Panc1 (cell line): ENCODE measurements at regions not wholly inside any gene's neighbourhood (a gene's known extent, or its start where the extent isn't known, plus 50 kb on each side); places are given as distances from the start of the nearest gene placed in this dataset.

Experiments used
- SIN3A ChIP-seq: IDR thresholded peaks from 2 replicates; pipeline ENCODE4 v1.6.1; 2012; ENCODE audit warnings: low read depth, mild to moderate bottlenecking, low read length, moderate library complexity, borderline replicate concordance; ENCODE audit not compliant: insufficient read depth
- TF ChIP-seq, protein P1 (sequence below): fragments of 450-650 bp; IDR thresholded peaks from 2 replicates; pipeline ENCODE4 v1.5.1; 2017; ENCODE audit warnings: mild to moderate bottlenecking
- TF ChIP-seq, protein P2 (sequence below), 2 experiments: IDR thresholded peaks; 2 replicates each; pipeline ENCODE4 v1.6.1; 2011 to 2012; ENCODE audit warnings: low read depth in 2 of 2, control low read depth in 1 of 2, low read length in 1 of 2, mild to moderate bottlenecking in 1 of 2, moderate library complexity in 1 of 2; ENCODE audit not compliant: insufficient read depth in 1 of 2

DNA sequence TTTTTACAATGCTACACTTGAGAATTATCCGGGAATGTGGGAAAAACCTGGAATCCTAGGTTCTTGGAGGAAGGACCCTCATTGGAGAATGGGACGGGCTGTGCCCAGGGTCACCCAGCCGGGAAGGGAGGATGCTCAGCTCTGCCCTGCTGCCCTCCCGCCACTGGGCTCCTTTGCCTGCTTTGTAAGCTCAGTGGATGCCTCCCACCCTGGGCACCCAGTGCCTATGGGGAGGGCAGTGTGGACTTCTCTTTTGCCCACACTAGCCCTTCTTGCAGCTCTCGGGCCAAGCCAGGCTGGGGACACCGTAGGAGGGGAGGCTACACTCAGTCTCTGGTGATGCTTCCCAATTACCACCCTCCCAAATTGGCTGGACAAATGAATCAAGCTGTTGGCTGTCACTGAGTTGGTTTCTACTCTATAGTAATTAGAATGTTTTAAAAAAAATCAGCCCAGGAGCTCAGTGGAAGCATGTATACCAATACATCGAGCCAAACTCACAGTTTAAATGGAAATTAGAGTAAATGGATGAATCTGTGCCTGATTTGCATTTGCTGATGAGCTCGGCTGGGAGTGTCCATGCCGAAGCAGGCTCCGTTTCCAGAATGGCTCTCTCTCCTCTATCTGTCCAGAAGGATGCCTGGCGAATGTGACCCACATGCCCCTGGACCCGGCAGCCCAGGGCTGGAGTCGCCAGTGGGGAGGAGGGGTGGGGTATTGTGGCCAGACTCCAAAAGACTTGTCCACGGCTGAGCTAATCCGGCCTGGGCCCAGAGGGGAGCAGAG lies 317.0 kb downstream of the CTTN start:
- TF ChIP-seq, protein P1, sequence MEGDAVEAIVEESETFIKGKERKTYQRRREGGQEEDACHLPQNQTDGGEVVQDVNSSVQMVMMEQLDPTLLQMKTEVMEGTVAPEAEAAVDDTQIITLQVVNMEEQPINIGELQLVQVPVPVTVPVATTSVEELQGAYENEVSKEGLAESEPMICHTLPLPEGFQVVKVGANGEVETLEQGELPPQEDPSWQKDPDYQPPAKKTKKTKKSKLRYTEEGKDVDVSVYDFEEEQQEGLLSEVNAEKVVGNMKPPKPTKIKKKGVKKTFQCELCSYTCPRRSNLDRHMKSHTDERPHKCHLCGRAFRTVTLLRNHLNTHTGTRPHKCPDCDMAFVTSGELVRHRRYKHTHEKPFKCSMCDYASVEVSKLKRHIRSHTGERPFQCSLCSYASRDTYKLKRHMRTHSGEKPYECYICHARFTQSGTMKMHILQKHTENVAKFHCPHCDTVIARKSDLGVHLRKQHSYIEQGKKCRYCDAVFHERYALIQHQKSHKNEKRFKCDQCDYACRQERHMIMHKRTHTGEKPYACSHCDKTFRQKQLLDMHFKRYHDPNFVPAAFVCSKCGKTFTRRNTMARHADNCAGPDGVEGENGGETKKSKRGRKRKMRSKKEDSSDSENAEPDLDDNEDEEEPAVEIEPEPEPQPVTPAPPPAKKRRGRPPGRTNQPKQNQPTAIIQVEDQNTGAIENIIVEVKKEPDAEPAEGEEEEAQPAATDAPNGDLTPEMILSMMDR, result no peak
- TF ChIP-seq SIN3A, result no peak
- TF ChIP-seq, protein P2, sequence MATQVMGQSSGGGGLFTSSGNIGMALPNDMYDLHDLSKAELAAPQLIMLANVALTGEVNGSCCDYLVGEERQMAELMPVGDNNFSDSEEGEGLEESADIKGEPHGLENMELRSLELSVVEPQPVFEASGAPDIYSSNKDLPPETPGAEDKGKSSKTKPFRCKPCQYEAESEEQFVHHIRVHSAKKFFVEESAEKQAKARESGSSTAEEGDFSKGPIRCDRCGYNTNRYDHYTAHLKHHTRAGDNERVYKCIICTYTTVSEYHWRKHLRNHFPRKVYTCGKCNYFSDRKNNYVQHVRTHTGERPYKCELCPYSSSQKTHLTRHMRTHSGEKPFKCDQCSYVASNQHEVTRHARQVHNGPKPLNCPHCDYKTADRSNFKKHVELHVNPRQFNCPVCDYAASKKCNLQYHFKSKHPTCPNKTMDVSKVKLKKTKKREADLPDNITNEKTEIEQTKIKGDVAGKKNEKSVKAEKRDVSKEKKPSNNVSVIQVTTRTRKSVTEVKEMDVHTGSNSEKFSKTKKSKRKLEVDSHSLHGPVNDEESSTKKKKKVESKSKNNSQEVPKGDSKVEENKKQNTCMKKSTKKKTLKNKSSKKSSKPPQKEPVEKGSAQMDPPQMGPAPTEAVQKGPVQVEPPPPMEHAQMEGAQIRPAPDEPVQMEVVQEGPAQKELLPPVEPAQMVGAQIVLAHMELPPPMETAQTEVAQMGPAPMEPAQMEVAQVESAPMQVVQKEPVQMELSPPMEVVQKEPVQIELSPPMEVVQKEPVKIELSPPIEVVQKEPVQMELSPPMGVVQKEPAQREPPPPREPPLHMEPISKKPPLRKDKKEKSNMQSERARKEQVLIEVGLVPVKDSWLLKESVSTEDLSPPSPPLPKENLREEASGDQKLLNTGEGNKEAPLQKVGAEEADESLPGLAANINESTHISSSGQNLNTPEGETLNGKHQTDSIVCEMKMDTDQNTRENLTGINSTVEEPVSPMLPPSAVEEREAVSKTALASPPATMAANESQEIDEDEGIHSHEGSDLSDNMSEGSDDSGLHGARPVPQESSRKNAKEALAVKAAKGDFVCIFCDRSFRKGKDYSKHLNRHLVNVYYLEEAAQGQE (IDR thresholded peaks at IDR 0.05; ENCODE audit: insufficient read depth in 1 of 2, low read depth in 2 of 2, low read length in 1 of 2), result no peak
